ENCODE measurements at regions not wholly inside any gene's neighbourhood (a gene's known extent, or its start where the extent isn't known, plus 50 kb on each side); places are given as distances from the start of the nearest gene placed in this dataset.

DNA sequence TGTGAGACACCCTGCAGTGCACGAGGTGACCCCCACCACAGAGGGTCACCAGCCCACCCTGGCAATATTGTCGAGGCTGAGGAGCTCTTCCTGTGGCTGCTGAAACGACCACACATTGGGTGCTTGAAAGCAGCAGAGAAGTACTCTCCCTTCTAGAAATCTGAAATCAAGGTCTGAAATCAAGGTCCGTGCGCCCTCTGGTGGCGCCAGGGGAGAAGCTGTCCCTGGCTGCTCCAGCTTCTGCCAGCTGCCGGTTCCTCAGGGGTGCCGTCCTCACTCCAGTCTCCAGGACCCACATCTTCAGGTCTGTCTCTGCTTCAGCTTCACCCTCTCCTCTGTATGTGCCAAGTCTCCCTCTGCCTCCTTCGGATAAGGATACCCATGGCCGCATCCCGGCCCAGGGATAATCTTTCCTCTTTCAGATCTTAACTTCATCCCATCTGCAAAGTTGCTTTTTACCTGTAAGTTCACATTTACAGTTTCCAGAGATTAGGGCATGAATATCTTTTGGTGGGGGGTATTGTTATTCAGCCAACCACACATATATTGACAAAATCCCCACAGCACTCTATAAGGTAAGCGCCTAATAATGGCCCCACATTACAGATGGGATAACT lies 108.3 kb upstream of the PHACTR3 start:
- DNase-seq = peak; percentile 87
- Histone ChIP-seq H3K4me3 (ENCODE audit: insufficient read depth, low read depth, low read length) (no peak overlapping the region), H3K27me3 (ENCODE audit: control insufficient read depth, insufficient read depth, low read length) (no peaks in the 10 kb centered on the region), H3K36me3 (replicated peaks; ENCODE audit: control insufficient read depth, insufficient read depth, low read length) (no peaks in the 10 kb centered on the region)

GRCh38 chr20:59498291-59498690 lies 106.0 kb upstream of the PHACTR3 start:
- no peak overlapping the region for H3K4me3 ChIP-seq (ENCODE audit: insufficient read depth, low read depth, low read length)
- H3K36me3 ChIP-seq (replicated peaks; ENCODE audit: control insufficient read depth, insufficient read depth, low read length) = no peaks in the 10 kb centered on the region
- H3K27me3 ChIP-seq (ENCODE audit: control insufficient read depth, insufficient read depth, low read length) = no peaks in the 10 kb centered on the region
- DNase-seq = no peak

DNA sequence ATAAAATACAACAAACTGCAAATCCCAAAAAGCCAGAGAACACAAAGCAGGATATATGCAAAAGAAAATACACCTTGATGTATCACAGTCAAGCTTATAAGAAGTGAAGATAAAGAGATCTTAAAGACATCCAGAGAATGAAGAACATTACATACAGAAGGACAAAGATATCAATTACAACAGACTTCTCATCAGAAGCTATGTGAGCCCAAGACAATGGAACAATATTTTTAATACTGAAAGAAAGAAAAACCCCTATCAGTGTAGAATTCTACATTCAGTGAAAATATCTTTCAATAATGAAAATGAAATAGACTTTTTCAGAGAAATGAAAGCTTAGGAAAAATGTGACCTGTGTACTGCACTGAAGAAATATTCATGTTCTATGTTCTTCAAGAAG lies 104.5 kb upstream of the PHACTR3 start:
- Histone ChIP-seq H3K4me3 (ENCODE audit: insufficient read depth, low read depth, low read length) (no peak overlapping the region), H3K36me3 (replicated peaks; ENCODE audit: control insufficient read depth, insufficient read depth, low read length) (no peaks in the 10 kb centered on the region), H3K27me3 (ENCODE audit: control insufficient read depth, insufficient read depth, low read length) (no peaks in the 10 kb centered on the region; the same call in 1 of the 2 replicates)
- no peak for DNase-seq

GRCh38 chr20:59508729-59509128 lies 95.6 kb upstream of the PHACTR3 start:
- H3K36me3 ChIP-seq (replicated peaks; ENCODE audit: control insufficient read depth, insufficient read depth, low read length) = no peaks in the 10 kb centered on the region
- H3K27me3 ChIP-seq (ENCODE audit: control insufficient read depth, insufficient read depth, low read length) = no peaks in the 10 kb centered on the region; the same call in 1 of the 2 replicates
- no peak for DNase-seq
- H3K4me3 ChIP-seq (ENCODE audit: insufficient read depth, low read depth, low read length) = no peak overlapping the region

DNA sequence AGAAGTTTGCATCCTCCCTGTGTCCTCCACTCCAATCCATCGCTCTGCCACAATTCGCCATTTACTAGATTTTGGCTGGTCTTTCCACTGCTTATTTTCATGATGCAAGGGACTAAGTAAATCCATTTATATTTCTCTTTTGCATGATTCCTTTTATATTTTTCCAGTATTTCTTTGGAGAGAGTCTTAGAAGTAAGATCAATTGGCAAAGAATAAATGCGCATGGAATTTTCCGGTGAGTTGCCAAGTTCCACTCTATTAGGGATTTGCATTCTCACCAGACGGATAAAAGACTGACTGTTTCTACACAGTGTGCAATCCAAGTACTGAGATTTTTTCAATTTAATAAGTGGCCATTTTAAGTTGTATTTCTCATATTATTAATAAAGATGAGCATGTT lies 91.7 kb upstream of the PHACTR3 start:
- Histone ChIP-seq H3K4me3 (ENCODE audit: insufficient read depth, low read depth, low read length) (no peak overlapping the region), H3K27me3 (ENCODE audit: control insufficient read depth, insufficient read depth, low read length) (no peaks in the 10 kb centered on the region; the same call in 1 of the 2 replicates), H3K36me3 (replicated peaks; ENCODE audit: control insufficient read depth, insufficient read depth, low read length) (no peaks in the 10 kb centered on the region)
- DNase-seq = no peak

GRCh38 chr20:59514554-59514953 lies 89.8 kb upstream of the PHACTR3 start:
- no peaks in the 10 kb centered on the region for H3K36me3 ChIP-seq (replicated peaks; ENCODE audit: control insufficient read depth, insufficient read depth, low read length)
- H3K27me3 ChIP-seq (ENCODE audit: control insufficient read depth, insufficient read depth, low read length) = no peaks in the 10 kb centered on the region; the same call in 1 of the 2 replicates
- peak; percentile 39 for DNase-seq
- H3K4me3 ChIP-seq (ENCODE audit: insufficient read depth, low read depth, low read length) = no peak overlapping the region

DNA sequence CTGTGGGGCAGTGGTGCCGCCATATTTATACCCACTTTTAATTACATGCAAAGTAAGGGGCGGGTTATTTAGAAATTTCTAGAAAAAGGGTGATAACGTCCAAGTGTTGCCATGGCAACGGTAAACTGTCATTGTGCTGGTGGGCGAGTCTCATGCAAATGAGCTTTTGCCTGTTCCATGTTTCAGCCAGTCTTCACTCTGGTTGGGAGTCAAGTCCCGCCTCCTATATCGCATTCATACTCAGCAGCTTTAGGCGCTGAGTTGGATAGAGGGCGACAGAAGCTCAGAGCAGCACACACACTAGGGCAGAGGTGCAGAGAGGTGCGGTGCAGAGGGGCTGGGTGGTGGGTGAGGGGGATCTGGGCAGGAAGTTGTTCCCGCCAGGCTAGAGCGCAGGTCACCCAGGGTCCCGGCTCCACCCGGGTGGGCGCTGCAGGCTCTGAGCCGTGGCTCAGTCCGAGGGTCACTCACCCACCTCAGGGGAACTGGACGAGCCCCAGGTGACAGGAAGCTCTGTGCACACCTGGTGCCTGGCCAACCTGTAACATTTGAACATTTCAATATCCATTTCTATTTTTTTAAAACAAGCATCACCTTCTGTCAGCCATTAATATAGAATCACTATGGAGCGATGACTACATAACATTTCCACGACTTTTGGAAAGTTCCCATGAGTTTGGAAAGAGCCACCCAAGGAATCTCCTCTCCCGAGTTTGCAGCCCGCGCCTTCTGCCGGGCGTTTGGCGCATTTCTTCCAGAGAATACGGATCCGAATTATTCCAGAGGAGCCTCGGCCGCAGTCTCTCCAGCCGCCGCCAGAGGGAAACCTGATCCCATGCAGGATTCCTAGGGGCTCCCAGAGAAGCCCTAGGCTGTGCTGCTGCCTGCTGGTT lies 89.1 kb upstream of the PHACTR3 start:
- peak overlapping the region; percentile 41 for H3K4me3 ChIP-seq (ENCODE audit: insufficient read depth, low read depth, low read length)
- no peaks in the 10 kb centered on the region for H3K36me3 ChIP-seq (replicated peaks; ENCODE audit: control insufficient read depth, insufficient read depth, low read length)
- DNase-seq = peak; percentile 90
- H3K27me3 ChIP-seq (ENCODE audit: control insufficient read depth, insufficient read depth, low read length) = no peaks in the 10 kb centered on the region; the same call in 1 of the 2 replicates

DNA sequence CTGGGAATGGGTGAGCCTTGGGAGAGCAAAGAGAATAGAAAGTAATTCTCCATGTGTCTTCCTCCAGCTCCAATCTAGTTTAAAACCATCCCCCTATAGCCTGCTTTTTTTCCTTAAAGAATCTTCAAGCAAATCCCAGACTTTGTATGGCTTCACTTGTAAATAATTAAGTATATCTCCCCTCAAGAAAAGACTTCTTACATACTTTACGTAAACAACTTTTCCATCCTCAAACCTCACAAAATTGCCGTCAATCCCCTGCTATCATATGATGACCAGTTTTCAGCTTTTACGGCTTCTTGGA lies 88.5 kb upstream of the PHACTR3 start:
- DNase-seq = no peak

GRCh38 chr20:59518881-59519706 lies 85.2 kb upstream of the PHACTR3 start:
- H3K27me3 ChIP-seq (ENCODE audit: control insufficient read depth, insufficient read depth, low read length) = no peaks in the 10 kb centered on the region; the same call in 1 of the 2 replicates
- H3K4me3 ChIP-seq (ENCODE audit: insufficient read depth, low read depth, low read length) = no peak overlapping the region
- H3K36me3 ChIP-seq (replicated peaks; ENCODE audit: control insufficient read depth, insufficient read depth, low read length) = no peaks in the 10 kb centered on the region

More for the DNA sequence above, 88.5 kb upstream of the PHACTR3 start:
- no peak overlapping the region for H3K4me3 ChIP-seq (ENCODE audit: insufficient read depth, low read depth, low read length)
- no peaks in the 10 kb centered on the region; the same call in 1 of the 2 replicates for H3K27me3 ChIP-seq (ENCODE audit: control insufficient read depth, insufficient read depth, low read length)
- H3K36me3 ChIP-seq (replicated peaks; ENCODE audit: control insufficient read depth, insufficient read depth, low read length) = no peaks in the 10 kb centered on the region

GRCh38 chr20:59519707-59520014 lies 84.7 kb upstream of the PHACTR3 start:
- no peak for DNase-seq
- no peak overlapping the region for H3K4me3 ChIP-seq (ENCODE audit: insufficient read depth, low read depth, low read length)
- no peaks in the 10 kb centered on the region; the same call in 1 of the 2 replicates for H3K27me3 ChIP-seq (ENCODE audit: control insufficient read depth, insufficient read depth, low read length)
- no peaks in the 10 kb centered on the region for H3K36me3 ChIP-seq (replicated peaks; ENCODE audit: control insufficient read depth, insufficient read depth, low read length)

More at GRCh38 chr20:59518881-59519706, 85.2 kb upstream of the PHACTR3 start:
- peak; percentile 81 for DNase-seq

GRCh38 chr20:59520814-59521213 lies 83.5 kb upstream of the PHACTR3 start:
- Histone ChIP-seq H3K4me3 (ENCODE audit: insufficient read depth, low read depth, low read length) (no peak overlapping the region), H3K36me3 (replicated peaks; ENCODE audit: control insufficient read depth, insufficient read depth, low read length) (no peaks in the 10 kb centered on the region), H3K27me3 (ENCODE audit: control insufficient read depth, insufficient read depth, low read length) (peaks cover under 1% of the 10 kb centered on the region; the same call in 1 of the 2 replicates)
- no peak for DNase-seq

GRCh38 chr20:59525500-59526241 lies 78.7 kb upstream of the PHACTR3 start:
- H3K27me3 ChIP-seq (ENCODE audit: control insufficient read depth, insufficient read depth, low read length) = peaks cover 10% of the 10 kb centered on the region; the same call in 1 of the 2 replicates

DNA sequence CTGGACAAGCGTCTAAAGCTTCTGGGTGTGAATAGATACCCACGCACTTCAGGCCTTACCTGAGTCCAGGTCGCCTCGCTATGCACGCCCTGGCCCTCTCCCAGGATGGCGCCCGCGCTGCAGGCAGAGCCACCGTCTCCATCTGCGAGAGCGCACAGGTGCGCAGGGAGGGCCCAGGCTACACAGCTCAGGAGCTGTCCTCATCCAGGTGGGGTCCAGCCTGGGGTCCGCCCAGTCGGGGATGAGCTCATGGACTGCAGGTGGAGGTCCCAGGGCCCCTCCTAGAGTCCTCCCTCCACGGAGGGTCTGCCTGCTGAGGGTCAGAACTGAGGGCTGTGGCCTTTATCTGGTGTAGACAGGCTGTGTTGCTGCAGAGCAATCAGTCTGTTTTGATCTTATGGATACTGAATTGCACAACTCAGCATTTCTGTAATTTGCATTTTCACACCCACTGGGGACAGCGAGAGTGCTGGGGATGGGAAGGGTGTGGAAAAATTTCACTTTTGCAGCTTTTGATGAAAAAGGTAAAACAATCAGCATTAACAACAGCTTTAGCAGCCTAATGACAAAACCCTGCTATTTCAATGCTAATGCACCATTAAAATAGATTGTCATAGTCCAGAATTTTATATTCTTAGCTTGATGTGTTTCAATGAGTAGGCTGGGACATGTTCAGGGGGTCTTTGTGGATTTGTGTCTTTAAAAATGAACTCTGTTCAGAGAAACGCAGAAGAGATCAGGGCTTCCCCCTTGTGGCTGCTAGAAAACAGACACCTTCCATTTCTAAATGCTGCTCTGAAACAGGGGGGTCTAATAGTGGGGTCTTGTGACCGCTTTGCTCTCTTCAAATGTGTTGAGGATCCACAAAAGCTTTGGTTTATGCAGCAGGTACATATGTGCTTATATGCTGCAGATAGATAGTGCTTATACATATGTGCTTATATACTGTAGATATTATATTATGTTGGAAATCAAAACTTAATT lies 77.8 kb upstream of the PHACTR3 start:
- H3K4me3 ChIP-seq (ENCODE audit: insufficient read depth, low read depth, low read length) = no peak overlapping the region; the same call in 1 of the 2 replicates
- no peaks in the 10 kb centered on the region for H3K36me3 ChIP-seq (replicated peaks; ENCODE audit: control insufficient read depth, insufficient read depth, low read length)
- DNase-seq = peak; percentile 72
- peaks cover 10% of the 10 kb centered on the region; the same call in 1 of the 2 replicates for H3K27me3 ChIP-seq (ENCODE audit: control insufficient read depth, insufficient read depth, low read length)

More at GRCh38 chr20:59525500-59526241, 78.7 kb upstream of the PHACTR3 start:
- no peak overlapping the region; the same call in 1 of the 2 replicates for H3K4me3 ChIP-seq (ENCODE audit: insufficient read depth, low read depth, low read length)
- DNase-seq = peak; percentile 83
- no peaks in the 10 kb centered on the region for H3K36me3 ChIP-seq (replicated peaks; ENCODE audit: control insufficient read depth, insufficient read depth, low read length)

Data from H7 (cell line).